Body of pancreas (tissue), 4 donors: ENCODE measurements at regions not wholly inside any gene's neighbourhood (a gene's known extent, or its start where the extent isn't known, plus 50 kb on each side); places are given as distances from the start of the nearest gene placed in this dataset.

ENCODE experiments used
- POLR2A ChIP-seq, 3 donors: fragments of 450-650 bp; IDR thresholded peaks; one replicate each; pipeline ENCODE4 v1.6.1; 2016; ENCODE audit warnings: antibody characterized with exemption in 3 of 3, mild to moderate bottlenecking in 2 of 3
- TF ChIP-seq, protein P1 (sequence below), 7 experiments: fragments of 450-650 bp in 4 of 7; fragments of 200-600 bp in 3 of 7; sonication (generic) in 3 of 7; IDR thresholded peaks; one replicate each; pipeline ENCODE4 v1.5.1; 2016 to 2019; ENCODE audit warnings: antibody characterized with exemption in 7 of 7

DNA sequence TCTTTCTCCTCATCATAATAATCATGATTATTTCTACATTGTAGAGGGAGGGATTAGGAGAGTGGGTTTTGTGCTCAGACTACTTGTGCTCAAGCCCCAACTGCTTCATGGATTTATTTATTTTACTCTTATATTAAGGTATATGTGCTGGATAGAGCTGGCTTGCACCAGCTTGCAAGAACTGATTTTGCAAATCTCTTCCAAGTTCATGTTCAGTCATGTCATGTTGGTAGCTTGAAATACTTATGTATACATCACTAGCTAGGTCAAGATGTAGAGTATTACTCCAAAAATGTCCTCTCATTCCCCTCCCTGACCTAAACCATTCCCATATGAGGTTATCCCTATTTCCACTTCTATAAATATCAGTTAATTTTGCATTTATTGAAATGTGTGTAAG is 293.9 kb upstream of the RBMS3 start:
- TF ChIP-seq, protein P1, sequence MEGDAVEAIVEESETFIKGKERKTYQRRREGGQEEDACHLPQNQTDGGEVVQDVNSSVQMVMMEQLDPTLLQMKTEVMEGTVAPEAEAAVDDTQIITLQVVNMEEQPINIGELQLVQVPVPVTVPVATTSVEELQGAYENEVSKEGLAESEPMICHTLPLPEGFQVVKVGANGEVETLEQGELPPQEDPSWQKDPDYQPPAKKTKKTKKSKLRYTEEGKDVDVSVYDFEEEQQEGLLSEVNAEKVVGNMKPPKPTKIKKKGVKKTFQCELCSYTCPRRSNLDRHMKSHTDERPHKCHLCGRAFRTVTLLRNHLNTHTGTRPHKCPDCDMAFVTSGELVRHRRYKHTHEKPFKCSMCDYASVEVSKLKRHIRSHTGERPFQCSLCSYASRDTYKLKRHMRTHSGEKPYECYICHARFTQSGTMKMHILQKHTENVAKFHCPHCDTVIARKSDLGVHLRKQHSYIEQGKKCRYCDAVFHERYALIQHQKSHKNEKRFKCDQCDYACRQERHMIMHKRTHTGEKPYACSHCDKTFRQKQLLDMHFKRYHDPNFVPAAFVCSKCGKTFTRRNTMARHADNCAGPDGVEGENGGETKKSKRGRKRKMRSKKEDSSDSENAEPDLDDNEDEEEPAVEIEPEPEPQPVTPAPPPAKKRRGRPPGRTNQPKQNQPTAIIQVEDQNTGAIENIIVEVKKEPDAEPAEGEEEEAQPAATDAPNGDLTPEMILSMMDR (IDR thresholded peaks at IDR 0.05), result no peak
- no peak for TF ChIP-seq POLR2A (IDR thresholded peaks at IDR 0.05)
